ENCODE measurements at regions not wholly inside any gene's neighbourhood (a gene's known extent, or its start where the extent isn't known, plus 50 kb on each side); places are given as distances from the start of the nearest gene placed in this dataset.

GRCh38 chr5:174177531-174177930 is 132.0 kb downstream of the NSG2 start:
- H3K27ac ChIP-seq = no peak overlapping the region
- H3K4me3 ChIP-seq = no peak overlapping the region
- in situ Hi-C loops (cut with MboI; ENCODE audit: low sequenced_read_pairs in 4 of 4) (no loop called here), intact Hi-C loops (cut with DNase I; ENCODE audit: low total_unique reads) (no loop called here)
- no peak for DNase-seq
- no peak for TF ChIP-seq CTCF (IDR thresholded peaks at IDR 0.05 in 4 of 5, conservative IDR thresholded peaks at IDR 0.05 in 1 of 5)
- TF ChIP-seq POLR2A (IDR thresholded peaks at IDR 0.05) = no peak
- H3K36me3 ChIP-seq = no peaks in the 10 kb centered on the region
- H3K27me3 ChIP-seq = peaks cover 0 to 5% (median 0%) of the 10 kb centered on the region in 3 donors
- ATAC-seq = no peak
- H3K4me1 ChIP-seq = no peaks in the 10 kb centered on the region
- no peaks in the 10 kb centered on the region for H3K9me3 ChIP-seq

GRCh38 chr5:174177976-174178605 is 132.6 kb downstream of the NSG2 start:
- H3K4me1 ChIP-seq = no peaks in the 10 kb centered on the region
- H3K9me3 ChIP-seq = no peaks in the 10 kb centered on the region
- no peak for ATAC-seq
- peaks cover 0 to 5% (median 0%) of the 10 kb centered on the region in 3 donors for H3K27me3 ChIP-seq
- no peak for TF ChIP-seq POLR2A (IDR thresholded peaks at IDR 0.05)
- TF ChIP-seq CTCF (IDR thresholded peaks at IDR 0.05 in 4 of 5, conservative IDR thresholded peaks at IDR 0.05 in 1 of 5) = no peak
- no peak for DNase-seq
- no peak overlapping the region for H3K4me3 ChIP-seq
- intact Hi-C loops (cut with DNase I; ENCODE audit: low total_unique reads) (no loop called here), in situ Hi-C loops (cut with MboI; ENCODE audit: low sequenced_read_pairs in 4 of 4) (no loop called here)
- no peaks in the 10 kb centered on the region for H3K36me3 ChIP-seq
- H3K27ac ChIP-seq = no peak overlapping the region

GRCh38 chr5:174180639-174181038 is 135.1 kb downstream of the NSG2 start:
- Histone ChIP-seq H3K9me3 (no peaks in the 10 kb centered on the region), H3K36me3 (no peaks in the 10 kb centered on the region), H3K27ac (no peak overlapping the region), H3K4me1 (no peaks in the 10 kb centered on the region), H3K4me3 (no peak overlapping the region), H3K27me3 (no peaks in the 10 kb centered on the region)
- intact Hi-C loops (cut with DNase I; ENCODE audit: low total_unique reads) (no loop called here), in situ Hi-C loops (cut with MboI; ENCODE audit: low sequenced_read_pairs in 4 of 4) (no loop called here)
- no peak for ATAC-seq
- no peak for DNase-seq
- no peak for TF ChIP-seq POLR2A (IDR thresholded peaks at IDR 0.05)
- TF ChIP-seq CTCF (IDR thresholded peaks at IDR 0.05 in 4 of 5, conservative IDR thresholded peaks at IDR 0.05 in 1 of 5) = no peak

- in situ Hi-C loops (cut with MboI; ENCODE audit: low sequenced_read_pairs in 4 of 4) = no loop called here
- intact Hi-C loops (cut with DNase I; ENCODE audit: low total_unique reads) = no loop called here
Measured at GRCh38 chr5:174182111-174182510, 136.6 kb downstream of the NSG2 start.

More at GRCh38 chr5:174182111-174182510, 136.6 kb downstream of the NSG2 start:
- no peak overlapping the region for H3K27ac ChIP-seq
- H3K4me1 ChIP-seq = no peaks in the 10 kb centered on the region
- ATAC-seq (no peak), DNase-seq (no peak)
- H3K27me3 ChIP-seq = no peaks in the 10 kb centered on the region
- H3K4me3 ChIP-seq = no peak overlapping the region
- no peaks in the 10 kb centered on the region for H3K9me3 ChIP-seq
- TF ChIP-seq CTCF (IDR thresholded peaks at IDR 0.05 in 4 of 5, conservative IDR thresholded peaks at IDR 0.05 in 1 of 5) = no peak
- no peak for TF ChIP-seq POLR2A (IDR thresholded peaks at IDR 0.05)
- no peaks in the 10 kb centered on the region for H3K36me3 ChIP-seq

Measured in gastrocnemius medialis (tissue), 4 donors.